ENCODE measurements at regions not wholly inside any gene's neighbourhood (a gene's known extent, or its start where the extent isn't known, plus 50 kb on each side); places are given as distances from the start of the nearest gene placed in this dataset.

DNA sequence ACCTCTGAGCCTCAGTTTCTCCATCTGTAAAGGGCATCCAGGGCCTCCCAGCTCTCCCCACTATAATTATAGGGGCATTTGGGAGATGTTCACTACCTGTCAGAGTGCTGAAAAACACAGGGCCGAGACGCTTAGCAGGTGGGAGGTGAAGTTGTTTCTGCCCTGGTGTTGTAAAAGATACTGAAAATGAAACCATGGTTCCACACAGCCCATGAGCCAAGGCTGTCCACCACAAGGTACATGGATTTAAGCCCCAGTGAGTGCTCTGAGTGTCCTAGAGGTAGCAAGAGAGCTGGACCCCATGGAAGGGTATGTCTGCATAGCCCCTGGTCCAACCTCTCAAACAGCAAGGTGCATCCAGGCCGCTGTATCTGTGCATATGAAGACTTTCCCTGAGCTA, 137.5 kb downstream of the C5orf15 start:
- no peak for DNase-seq (ENCODE audit: low read depth)
- H3K4me3 ChIP-seq (ENCODE audit: low read depth, low read length): no peak overlapping the region
- TF ChIP-seq, protein P1, sequence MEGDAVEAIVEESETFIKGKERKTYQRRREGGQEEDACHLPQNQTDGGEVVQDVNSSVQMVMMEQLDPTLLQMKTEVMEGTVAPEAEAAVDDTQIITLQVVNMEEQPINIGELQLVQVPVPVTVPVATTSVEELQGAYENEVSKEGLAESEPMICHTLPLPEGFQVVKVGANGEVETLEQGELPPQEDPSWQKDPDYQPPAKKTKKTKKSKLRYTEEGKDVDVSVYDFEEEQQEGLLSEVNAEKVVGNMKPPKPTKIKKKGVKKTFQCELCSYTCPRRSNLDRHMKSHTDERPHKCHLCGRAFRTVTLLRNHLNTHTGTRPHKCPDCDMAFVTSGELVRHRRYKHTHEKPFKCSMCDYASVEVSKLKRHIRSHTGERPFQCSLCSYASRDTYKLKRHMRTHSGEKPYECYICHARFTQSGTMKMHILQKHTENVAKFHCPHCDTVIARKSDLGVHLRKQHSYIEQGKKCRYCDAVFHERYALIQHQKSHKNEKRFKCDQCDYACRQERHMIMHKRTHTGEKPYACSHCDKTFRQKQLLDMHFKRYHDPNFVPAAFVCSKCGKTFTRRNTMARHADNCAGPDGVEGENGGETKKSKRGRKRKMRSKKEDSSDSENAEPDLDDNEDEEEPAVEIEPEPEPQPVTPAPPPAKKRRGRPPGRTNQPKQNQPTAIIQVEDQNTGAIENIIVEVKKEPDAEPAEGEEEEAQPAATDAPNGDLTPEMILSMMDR (IDR thresholded peaks at IDR 0.05; ENCODE audit: insufficient read depth, low read length): no peak

DNA sequence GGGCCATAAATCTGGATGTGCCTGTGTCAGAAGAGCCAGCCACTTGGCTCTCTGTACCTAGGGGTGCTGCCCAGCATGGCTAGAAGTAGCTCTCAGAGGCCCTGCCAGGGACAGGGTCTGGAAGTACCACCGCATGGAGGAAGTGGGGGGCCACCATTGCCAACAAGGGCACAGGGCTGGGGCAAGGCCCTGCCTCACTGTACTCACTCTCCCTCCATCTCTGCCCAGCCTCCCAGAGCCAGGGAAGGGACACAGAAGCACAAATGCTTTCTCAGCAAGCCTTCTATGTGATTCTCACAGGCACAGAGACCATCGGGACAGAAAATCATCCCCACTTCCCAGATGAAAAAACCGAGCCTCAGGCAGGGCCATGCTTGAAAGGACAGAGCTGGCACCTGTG, 138.1 kb downstream of the C5orf15 start:
- TF ChIP-seq, protein P1 (IDR thresholded peaks at IDR 0.05; ENCODE audit: insufficient read depth, low read length): no peak
- DNase-seq (ENCODE audit: low read depth): no peak
- H3K4me3 ChIP-seq (ENCODE audit: low read depth, low read length): no peak overlapping the region

DNA sequence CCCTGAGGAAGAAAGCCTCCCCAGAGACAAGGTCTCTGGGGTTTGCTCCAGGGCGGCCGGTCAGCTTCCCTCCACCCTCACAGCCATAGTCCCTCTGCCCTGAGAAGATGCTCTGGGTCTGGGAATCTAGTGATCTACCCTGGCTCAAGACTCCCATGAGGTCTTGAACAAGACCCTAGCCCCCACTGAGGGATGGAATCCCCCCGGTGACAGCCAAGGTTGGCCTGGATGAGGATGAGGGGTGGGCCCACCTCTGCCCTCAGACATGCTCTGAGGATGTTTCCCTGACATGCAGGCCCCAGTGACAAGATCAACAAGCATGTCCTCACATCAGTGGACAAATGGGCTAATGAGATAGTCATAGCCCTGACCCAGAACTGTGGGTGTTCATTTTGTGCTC, 138.6 kb downstream of the C5orf15 start:
- TF ChIP-seq, protein P1 (IDR thresholded peaks at IDR 0.05; ENCODE audit: insufficient read depth, low read length): no peak
- no peak for DNase-seq (ENCODE audit: low read depth)
- no peak overlapping the region for H3K4me3 ChIP-seq (ENCODE audit: low read depth, low read length)

DNA sequence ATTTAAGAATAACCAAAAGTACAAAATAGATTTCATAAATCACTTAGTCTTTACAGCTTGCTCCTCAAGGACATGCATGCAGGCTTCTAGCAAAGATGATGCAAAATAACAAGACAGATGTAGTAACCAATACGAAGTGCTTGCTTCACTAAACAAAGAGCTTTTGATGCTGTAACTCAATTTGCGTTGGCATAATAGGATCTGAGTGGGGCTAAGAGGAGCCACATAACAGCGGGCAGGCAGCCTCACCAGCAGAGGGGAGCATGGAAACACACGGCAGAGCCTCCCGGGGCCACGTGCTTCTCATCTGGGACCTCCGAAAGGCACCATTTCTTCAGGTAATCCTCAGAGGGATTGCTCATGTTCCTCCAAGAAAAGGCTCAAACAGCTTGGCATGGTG, 139.7 kb downstream of the C5orf15 start:
- no peak for DNase-seq (ENCODE audit: low read depth)
- TF ChIP-seq, protein P1 (IDR thresholded peaks at IDR 0.05; ENCODE audit: insufficient read depth, low read length): no peak
- H3K4me3 ChIP-seq (ENCODE audit: low read depth, low read length): no peak overlapping the region

DNA sequence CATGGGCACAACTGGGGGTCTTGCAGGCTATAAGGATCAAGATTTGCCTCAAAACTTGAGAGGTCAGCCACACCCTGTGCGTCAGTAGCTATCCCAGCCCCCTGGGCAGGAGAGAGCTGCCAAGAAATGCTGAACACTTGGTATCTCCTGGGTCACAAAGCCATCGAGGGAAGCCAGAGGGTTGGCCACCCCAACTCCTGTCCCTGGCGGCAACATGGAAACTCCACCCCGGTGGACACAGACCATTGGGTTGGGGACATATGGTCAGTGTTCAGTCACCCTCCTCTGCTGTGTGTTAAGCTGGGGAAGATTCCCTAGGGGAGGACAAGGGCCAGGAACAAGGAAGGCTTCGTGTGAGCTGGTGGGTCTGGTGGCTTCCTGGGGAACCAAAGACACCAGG, 140.6 kb downstream of the C5orf15 start:
- no peak for DNase-seq (ENCODE audit: low read depth)
- TF ChIP-seq, protein P1 (IDR thresholded peaks at IDR 0.05; ENCODE audit: insufficient read depth, low read length): no peak

DNA sequence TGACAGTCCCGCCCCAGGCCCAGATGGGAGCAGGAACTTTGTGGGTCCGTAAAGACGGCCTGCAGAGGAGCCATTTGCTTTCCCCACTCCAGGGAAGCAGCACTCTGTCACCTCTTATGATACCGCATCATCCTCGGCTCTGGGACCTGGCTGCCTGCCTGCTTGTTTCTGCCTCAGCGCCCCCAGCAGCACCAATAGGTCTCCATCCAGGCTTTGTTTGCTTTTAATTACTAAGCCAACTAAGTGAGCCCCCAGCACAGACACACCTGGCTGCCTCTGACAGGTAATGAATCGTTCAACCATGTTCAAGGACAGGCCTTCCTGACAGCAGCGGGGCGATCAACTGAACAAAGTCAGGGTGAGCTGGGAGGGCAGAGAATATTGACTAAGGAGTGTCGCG, 141.4 kb downstream of the C5orf15 start:
- H3K4me3 ChIP-seq (ENCODE audit: low read depth, low read length): no peak overlapping the region
- TF ChIP-seq, protein P1 (IDR thresholded peaks at IDR 0.05; ENCODE audit: insufficient read depth, low read length): no peak
- DNase-seq (ENCODE audit: low read depth): no peak

More for the DNA sequence above, 140.6 kb downstream of the C5orf15 start:
- H3K4me3 ChIP-seq (ENCODE audit: low read depth, low read length): no peak overlapping the region

DNA sequence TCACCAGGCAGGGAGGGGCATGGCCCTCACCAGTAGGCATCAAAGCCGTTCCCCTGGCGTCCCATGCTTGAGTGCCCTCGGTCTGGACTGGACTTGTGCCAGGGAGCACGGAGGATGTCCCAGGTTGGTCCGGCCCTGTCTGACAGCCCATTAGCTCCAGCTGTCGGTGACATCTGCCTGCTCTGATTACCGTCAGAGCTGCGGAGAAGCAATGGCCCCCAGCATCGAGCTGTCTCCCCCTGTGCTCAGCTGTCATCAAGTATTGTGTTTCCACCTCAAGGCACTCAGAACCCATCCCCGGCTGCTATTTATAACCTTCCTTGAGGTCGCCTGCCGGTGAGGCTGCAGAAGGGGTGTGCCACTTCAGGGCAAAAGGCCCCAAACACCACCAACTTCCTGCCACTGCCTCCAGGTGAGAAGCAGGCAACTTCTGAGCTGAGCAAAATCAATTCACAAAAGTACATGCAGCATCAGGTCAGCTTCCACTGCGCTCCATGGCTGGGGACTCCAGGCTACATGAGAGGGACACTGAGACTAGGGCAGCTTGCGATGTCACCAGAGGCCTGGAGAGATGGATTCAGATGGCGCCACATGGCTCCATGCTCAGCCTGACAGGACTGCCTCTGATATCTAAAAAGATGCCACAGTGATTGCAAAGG, 142.7 kb downstream of the C5orf15 start:
- no peak overlapping the region for H3K4me3 ChIP-seq (ENCODE audit: low read depth, low read length)
- TF ChIP-seq, protein P1 (IDR thresholded peaks at IDR 0.05; ENCODE audit: insufficient read depth, low read length): no peak
- no peak for DNase-seq (ENCODE audit: low read depth)

All from fibroblast of the aortic adventitia (primary cell).